Transverse colon (tissue), 4 donors: ENCODE measurements at regions not wholly inside any gene's neighbourhood (a gene's known extent, or its start where the extent isn't known, plus 50 kb on each side); places are given as distances from the start of the nearest gene placed in this dataset.

Source experiments
- EP300 ChIP-seq: sonication (generic); formaldehyde crosslinking; IDR thresholded peaks from one replicate; pipeline ENCODE4 v1.6.1; 2017; ENCODE audit warnings: antibody characterized with exemption, low read depth
- POLR2A ChIP-seq: fragments of 450-650 bp; IDR thresholded peaks from one replicate; pipeline ENCODE4 v1.6.1; 2016; ENCODE audit warnings: antibody characterized with exemption, mild to moderate bottlenecking, moderate library complexity
- POLR2AphosphoS5 ChIP-seq, 3 donors: sonication (generic); formaldehyde crosslinking; IDR thresholded peaks; one replicate each; pipeline ENCODE4 v1.6.1; 2016; ENCODE audit warnings: antibody characterized with exemption in 3 of 3
- TF ChIP-seq, protein P1 (sequence below), 5 experiments: fragments of 200-600 bp in 3 of 5; fragments of 450-650 bp in 2 of 5; sonication (generic) in 3 of 5; IDR thresholded peaks; 1 replicate in 2 of 5; 2 replicates in 3 of 5; pipeline ENCODE4 v1.5.1; 2016 to 2017; ENCODE audit warnings: antibody characterized with exemption in 5 of 5, inconsistent platforms in 3 of 5, mild to moderate bottlenecking in 2 of 5, moderate library complexity in 1 of 5

DNA sequence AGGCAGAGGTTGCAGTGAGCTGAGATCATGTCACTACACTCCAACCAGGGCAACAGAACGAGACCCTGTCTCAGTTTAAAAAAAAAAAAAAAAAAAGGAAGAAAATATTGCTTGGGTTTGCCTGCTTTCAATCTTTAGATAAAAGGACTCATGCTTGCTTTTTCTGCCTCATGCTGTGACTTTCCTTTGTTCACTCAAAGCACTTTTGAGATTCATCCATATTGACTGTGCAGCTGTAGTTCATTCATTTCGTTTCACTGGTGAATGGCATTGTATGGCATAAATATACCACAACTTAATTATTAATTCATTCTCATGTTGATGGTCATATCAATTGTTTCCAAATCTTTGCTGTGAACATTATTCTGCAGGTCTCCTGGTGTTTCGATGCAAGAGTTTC lies 97.6 kb upstream of the NFE2L3 start:
- TF ChIP-seq, protein P1, sequence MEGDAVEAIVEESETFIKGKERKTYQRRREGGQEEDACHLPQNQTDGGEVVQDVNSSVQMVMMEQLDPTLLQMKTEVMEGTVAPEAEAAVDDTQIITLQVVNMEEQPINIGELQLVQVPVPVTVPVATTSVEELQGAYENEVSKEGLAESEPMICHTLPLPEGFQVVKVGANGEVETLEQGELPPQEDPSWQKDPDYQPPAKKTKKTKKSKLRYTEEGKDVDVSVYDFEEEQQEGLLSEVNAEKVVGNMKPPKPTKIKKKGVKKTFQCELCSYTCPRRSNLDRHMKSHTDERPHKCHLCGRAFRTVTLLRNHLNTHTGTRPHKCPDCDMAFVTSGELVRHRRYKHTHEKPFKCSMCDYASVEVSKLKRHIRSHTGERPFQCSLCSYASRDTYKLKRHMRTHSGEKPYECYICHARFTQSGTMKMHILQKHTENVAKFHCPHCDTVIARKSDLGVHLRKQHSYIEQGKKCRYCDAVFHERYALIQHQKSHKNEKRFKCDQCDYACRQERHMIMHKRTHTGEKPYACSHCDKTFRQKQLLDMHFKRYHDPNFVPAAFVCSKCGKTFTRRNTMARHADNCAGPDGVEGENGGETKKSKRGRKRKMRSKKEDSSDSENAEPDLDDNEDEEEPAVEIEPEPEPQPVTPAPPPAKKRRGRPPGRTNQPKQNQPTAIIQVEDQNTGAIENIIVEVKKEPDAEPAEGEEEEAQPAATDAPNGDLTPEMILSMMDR (IDR thresholded peaks at IDR 0.05): no peak
- TF ChIP-seq POLR2A (no peak), POLR2AphosphoS5 (IDR thresholded peaks at IDR 0.05) (no peak), EP300 (no peak)
